ENCODE measurements at regions not wholly inside any gene's neighbourhood (a gene's known extent, or its start where the extent isn't known, plus 50 kb on each side); places are given as distances from the start of the nearest gene placed in this dataset.
"Not testable (repeated sequence)": the region's sequence is repeated elsewhere in the genome, so short reads cannot be mapped to it uniquely, and the experiment has no call there.

DNA sequence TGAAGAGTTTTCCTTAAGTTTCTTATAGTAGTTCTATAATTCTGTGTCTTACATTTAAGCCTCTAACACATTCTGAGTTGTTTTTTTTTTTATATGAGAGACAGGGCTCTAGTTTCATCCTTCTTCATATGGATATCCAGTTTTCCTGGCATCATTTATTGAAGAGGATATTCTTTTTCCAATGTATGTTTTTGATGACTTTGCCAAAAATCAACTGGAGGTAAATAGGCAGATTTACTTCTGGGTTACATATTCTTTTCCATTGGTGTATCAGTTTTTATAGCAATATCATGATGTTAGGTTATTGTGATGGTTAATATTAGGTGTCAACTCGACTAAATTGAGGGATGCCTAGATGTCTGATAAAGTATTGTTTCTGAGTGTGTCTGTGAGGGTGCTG is 650.7 kb upstream of the GRID2 start:
- DNase-seq: no peak

- no peak for DNase-seq
Observed at GRCh38 chr4:91681091-91681490, 622.7 kb upstream of the GRID2 start.

GRCh38 chr4:91681544-91681943 is 622.2 kb upstream of the GRID2 start:
- DNase-seq: no peak

GRCh38 chr4:91684955-91685354 is 618.8 kb upstream of the GRID2 start:
- no peak for DNase-seq

- DNase-seq: no peak
Observed at GRCh38 chr4:91688413-91688812, 615.4 kb upstream of the GRID2 start.

DNA sequence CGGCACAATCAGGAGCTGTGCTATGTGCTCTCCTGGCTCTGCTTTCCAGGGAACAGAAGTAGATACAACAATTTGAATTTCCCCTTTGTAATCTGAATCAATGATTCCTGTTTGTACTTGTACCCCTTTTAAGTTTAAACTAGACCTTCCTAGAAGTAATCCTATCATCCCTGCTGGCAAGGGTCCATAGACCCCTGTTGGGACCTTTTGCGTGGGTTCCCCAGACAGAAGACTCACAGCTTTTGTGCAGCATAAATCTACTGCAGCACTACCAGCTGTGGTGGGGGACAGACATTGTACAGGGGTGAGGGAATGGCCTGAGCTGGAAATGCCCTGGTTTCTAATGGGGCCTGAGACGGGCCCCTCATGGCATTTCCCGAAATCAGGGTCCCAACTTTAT is 604.1 kb upstream of the GRID2 start:
- not testable (repeated sequence) for DNase-seq

DNA sequence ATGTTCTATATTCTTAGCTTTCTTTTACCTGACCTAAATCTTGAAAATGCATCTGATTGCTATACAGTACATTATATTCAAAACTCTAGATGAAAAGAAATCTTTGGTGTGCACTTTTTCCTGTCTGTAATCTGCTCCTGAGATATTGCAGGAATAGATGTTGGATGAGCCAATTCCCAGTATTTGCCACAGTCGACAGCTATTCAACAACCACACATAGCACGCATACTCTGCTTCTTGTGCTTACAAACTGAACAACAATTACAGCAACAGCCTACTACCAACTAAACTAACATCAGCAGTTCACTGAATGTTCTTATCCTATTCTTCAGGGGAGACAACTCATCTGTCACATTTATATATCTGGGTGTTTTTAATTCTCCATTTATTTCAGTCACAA is 573.9 kb upstream of the GRID2 start:
- DNase-seq: no peak

- no peak for DNase-seq
Observed at GRCh38 chr4:91734682-91735081, 569.1 kb upstream of the GRID2 start.

DNA sequence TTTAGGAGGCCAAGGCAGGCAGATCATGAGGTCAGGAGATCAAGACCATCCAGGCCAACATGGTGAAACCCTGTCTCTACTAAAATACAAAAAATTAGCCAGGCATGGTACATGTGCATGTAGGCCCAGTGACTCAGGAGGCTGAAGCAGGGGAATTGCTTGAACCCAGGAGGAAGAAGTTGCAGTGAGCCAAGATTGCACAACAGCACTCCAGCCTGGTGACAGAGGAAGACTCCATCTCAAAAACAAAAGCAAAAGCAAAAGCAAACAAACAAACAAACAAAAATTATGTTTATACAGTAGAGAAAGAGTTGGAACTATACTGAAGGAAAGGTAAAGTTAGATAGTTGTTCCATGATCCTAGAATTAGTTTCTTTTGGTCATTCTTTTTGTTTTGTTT is 564.9 kb upstream of the GRID2 start:
- not testable (repeated sequence) for DNase-seq

DNA sequence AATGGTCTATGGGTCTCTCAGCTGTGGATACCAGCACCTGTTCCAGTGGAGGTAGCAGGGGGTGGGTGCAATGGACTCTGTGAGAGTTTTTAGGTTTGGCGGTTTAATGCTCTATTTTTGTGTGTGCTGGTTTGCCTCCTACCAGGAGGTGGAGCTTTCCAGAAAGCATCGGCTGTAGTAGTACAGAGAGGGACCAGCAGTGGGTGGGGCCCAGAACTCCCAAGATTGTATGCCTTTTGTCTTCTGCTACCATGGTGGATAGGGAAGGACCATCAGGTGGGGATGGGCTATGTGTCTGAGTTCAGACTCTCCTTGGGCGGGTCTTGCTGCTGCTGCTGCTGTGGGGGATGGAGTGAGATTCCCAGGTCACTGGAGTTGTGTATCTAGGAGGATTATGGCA is 557.2 kb upstream of the GRID2 start:
- DNase-seq: no peak

DNA sequence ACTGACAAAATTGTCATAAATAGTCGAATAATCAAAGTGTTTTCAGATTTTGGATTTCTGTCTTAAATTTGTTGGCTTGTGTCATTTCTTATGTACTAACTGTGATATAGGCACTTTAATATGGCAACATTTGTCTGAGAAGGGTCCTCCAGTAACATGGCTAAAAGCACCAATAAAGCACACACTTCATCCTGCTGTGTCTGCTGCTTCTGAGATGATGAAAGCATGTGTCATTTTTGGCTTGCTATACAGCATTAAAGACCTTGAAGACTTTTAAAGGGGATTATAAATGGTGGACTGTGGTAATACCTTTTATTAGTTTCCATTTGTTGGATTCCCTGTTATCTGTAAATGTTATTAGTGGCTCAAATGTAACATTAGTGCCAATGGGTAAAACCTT is 551.8 kb upstream of the GRID2 start:
- DNase-seq: no peak

DNA sequence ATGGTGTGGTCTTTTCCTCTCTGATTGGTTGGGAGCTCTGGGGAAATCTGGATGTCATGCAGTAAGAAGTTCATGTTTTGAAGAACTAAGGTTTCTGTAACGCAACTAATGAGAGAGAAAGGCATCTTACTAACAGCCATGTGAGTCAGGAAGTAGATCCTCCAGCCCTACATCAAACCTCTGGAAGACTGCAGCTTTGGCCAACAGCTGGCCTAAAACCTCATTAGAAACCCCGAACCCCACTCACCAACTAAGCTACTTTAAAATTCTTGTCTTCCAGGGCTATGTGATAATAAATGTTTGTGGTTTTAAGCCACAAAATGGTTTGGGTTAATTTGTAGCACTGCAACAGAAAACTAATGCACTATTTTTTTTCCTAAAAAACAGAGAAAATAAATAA is 549.0 kb upstream of the GRID2 start:
- no peak for DNase-seq

DNA sequence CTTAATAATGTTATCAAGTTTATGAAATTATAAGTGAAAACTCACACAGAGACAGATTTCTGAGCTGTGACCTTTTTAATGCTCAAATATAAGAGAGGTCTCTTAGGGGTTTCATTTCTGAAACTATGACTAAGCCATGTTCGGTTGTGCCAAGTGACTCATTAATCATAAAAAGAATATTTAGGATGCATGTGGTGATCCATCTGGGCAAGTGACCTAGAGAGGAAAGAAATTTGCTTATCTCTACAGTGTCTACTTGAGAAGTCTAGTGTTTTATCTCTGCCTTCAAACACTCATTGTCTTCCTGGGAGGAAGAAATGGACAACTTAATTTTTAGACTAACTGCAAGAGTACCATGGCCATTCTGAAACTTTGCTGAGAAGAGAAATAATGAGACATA is 545.3 kb upstream of the GRID2 start:
- no peak for DNase-seq

DNA sequence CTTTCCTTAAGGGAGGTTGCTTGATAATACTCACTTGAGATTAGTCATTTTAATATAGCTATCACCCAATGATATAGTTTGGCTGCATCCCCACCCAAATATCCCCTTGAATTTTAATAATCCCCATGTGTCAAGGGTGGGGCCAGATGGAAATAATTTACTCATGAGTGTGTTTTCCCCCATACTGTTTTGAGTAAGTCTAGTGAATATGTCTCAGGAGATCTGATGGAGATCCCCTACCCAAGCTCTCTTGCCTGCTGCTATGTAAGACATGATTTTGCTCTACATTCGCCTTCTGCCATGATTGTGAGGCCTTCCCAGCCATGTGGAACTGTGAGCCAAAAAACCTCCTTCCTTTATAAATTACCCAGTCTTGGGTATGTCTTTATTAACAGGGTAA is 539.7 kb upstream of the GRID2 start:
- no peak for DNase-seq

- no peak for DNase-seq
Observed at GRCh38 chr4:91769912-91770311, 533.9 kb upstream of the GRID2 start.

DNA sequence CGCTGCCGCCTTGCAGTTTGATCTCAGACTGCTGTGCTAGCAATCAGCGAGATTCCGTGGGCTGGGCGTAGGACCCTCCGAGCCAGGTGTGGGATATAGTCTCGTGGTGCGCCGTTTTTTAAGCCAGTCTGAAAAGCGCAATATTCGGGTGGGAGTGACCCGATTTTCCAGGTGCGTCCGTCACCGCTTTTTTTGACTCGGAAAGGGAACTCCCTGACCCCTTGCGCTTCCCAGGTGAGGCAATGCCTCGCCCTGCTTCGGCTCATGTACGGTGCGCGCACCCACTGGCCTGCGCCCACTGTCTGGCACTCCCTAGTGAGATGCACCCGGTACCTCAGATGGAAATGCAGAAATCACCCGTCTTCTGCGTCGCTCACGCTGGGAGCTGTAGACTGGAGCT is 512.1 kb upstream of the GRID2 start:
- peak; percentile 15 for DNase-seq

DNA sequence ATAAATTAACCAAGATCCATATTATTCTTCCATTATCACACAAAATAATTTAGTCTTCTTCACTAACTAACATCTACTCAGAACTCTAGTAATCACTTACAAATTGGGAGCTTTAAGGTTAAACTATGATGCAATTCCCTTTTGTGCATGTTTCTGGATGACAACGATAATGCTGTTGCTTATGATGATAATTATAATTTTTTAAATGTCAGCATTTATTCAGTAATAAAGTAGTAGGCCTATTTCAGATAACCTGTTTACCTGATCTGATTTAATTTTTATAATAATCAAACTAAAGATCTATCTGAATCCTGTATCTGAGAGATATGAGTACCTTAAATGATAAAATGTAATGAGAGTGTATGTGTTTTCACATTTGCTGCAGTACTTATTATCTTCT is 507.8 kb upstream of the GRID2 start:
- no peak for DNase-seq

DNA sequence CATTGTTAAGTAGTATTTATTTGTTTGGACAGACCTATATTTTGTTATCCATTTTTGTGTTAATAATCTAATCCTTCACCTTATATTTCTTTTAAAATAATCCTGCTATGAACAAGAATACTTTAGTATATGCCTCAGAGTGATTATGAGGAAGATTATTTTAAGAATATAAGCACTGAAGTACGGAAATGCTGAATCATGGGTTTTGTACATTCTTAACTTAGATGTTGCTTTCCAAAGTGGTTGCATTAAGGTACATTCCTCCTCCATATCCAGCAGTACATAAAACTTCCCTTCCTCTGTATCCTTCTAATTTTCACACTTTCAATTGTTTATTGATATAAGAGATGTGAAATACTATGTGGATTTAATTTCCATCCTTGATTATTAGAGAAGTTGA is 491.4 kb upstream of the GRID2 start:
- DNase-seq: no peak

DNA sequence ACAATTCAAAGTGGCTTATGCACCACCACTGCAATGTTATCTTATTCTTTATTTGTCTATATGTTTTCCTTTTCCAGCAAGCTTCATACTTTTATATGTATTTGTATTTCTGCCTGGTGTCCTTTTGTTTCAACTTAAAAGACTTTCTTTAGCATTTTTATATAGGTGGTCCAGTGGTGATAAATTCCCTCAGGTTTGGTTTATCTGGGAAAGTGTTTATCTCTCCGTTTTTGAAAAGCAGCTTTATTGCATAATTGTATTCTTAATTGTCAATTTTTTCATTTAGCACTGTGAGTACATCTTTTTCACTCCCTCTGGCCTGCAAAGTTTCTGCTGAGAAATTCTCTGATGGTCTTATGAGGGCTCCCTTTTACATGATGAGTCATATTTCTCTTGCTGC is 479.0 kb upstream of the GRID2 start:
- no peak for DNase-seq

DNA sequence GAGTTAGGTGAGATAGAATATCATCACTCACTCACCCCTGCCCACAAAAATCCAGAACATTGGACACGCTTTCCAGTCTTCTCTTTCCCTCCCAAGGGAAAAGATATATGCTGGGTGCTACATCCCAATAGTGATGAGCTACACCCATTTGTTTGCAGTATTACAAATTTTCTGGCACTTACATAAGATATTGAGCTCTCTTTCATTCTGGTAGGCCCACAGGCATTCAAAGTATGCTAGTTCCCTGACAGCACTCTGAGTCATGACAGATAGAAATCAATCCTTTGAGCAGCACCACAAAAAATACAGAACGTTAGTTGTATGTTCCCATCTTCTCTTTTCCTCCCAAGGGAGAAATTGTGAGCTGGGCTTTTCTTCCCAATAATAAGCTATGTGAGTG is 477.6 kb upstream of the GRID2 start:
- no peak for DNase-seq

GRCh38 chr4:91827914-91828313 is 475.9 kb upstream of the GRID2 start:
- no peak for DNase-seq

DNA sequence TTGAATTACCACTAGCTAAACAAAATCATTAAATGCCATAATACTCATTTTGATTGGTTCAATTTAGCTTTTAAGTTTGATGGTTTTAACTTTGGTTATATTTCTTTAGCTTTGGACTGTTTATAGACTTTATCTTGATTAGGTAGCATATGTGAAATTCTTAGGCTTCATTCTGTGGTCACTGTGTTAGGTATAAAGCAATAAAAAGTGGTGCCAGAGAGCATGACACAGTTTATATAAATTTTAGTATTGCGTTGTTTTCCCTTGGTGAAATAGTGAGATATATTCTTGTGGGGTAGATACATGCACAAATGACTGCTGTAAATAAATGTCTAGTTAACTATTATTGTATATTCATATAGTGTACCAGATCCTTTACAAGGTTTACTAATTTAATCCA is 474.2 kb upstream of the GRID2 start:
- no peak for DNase-seq

DNA sequence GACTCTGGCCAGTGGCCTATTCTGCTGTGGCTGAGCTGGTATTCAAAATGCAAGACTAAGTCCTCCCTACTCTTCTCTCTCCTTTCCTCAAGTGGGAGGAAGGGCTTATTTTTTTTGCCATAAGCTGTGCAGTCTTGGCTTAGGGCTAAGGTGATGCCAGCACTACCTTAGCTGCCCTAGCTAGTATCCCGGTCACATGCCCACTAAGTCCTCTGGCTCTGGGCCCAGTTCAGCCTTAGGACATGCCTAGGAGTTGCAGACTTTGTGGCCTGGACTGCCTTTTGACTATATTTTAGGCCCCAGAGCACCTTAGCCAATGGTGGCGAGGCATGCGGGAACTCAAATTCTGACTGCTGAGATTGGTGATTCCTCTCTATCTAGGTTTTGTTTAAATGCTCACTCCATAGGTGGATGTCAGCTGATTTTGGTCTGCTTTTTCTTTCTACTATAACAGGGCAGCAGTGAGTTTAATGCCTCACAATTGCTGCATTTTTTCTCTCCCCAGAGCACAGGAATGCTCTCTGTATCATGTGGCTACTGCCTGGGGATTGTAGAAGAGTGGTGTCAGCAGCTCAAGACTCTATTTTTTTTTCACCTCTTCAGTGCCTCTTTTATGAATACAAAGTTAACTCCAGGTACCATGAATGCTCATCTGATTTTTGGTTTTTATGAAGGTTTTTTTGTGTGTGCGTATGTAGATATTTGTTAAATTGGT is 472.9 kb upstream of the GRID2 start:
- DNase-seq: no peak

DNA sequence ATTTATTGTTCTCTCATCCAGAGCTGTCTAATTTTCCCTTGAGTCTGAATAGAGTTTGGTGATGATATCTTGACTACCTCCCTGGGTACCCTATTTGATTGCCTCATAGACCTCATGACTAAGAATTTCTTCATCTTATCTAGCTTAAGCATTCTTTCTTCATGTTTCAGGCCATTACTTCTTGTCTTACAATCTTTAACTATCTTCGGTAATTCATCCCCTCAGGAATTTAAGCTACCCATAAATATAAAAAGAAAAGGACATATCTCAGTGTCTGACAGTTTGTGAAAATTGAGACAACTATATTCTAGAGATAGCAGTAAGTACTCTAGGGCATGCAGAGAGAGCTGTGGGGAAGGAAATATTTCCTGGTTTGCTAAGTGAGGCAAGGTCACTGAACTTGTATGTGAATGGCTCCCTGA is 466.1 kb upstream of the GRID2 start:
- no peak for DNase-seq

DNA sequence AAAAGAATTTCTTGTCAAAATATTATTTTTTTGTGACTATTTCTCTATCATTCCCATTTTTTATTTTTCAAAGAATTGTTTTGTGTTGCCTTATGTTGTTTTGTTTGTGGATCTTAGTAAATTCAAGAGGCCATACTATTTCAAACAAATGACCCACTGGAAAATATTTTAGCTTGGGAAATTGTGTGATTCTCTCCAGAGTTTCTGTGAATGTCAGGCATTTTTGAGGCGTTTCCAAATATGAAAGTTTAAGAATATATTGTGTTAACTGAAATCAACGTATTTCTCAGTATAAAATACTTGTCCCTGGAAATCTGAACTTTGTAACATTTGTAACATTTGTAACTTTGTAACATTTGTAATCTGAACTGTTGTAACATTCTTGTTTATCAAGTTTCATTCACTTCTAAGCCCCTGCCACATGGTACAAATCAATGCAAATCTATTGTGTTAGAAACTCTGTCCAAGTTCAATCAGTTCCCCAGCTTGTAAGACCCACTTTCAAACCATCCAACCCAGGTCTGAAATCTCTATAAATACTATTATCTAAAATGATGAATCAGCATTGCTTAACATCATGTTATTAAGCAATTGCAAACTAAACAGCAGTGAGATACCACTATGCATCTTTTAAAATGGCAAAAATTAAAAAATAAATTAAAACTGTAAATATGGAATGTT is 465.4 kb upstream of the GRID2 start:
- no peak for DNase-seq
